IPS-18a (cell line): ENCODE measurements at regions not wholly inside any gene's neighbourhood (a gene's known extent, or its start where the extent isn't known, plus 50 kb on each side); places are given as distances from the start of the nearest gene placed in this dataset.

Source experiments
- H3K27ac ChIP-seq: one replicate; pipeline ENCODE4 v1.5.1; 2013; ENCODE audit warnings: low read length
- H3K27me3 ChIP-seq: one replicate; pipeline ENCODE4 v1.6.1; 2013; ENCODE audit warnings: mild to moderate bottlenecking, low read length; ENCODE audit not compliant: control insufficient read depth, insufficient read depth
- H3K36me3 ChIP-seq: one replicate; pipeline ENCODE4 v1.6.1; 2013; ENCODE audit warnings: low read depth, low read length; ENCODE audit not compliant: control insufficient read depth
- H3K4me1 ChIP-seq: one replicate; pipeline ENCODE4 v1.6.1; 2013; ENCODE audit warnings: low read depth, low read length; ENCODE audit not compliant: control insufficient read depth
- H3K4me3 ChIP-seq: one replicate; pipeline ENCODE4 v1.5.1; 2013; ENCODE audit warnings: low read length
- H3K9ac ChIP-seq: one replicate; pipeline ENCODE4 v1.6.1; 2013; ENCODE audit warnings: mild to moderate bottlenecking, low read length, moderate library complexity
- H3K9me3 ChIP-seq: one replicate; pipeline ENCODE4 v1.6.1; 2013; ENCODE audit warnings: low read depth, low read length; ENCODE audit not compliant: control insufficient read depth

- Histone ChIP-seq H3K4me1 (peaks cover under 1% of the 10 kb centered on the region), H3K9ac (no peak overlapping the region), H3K36me3 (no peaks in the 10 kb centered on the region), H3K27me3 (no peaks in the 10 kb centered on the region), H3K4me3 (no peak overlapping the region), H3K9me3 (no peaks in the 10 kb centered on the region), H3K27ac (no peak overlapping the region)
Measured at GRCh38 chr1:199122085-199122484, 483.2 kb downstream of the PTPRC start.

DNA sequence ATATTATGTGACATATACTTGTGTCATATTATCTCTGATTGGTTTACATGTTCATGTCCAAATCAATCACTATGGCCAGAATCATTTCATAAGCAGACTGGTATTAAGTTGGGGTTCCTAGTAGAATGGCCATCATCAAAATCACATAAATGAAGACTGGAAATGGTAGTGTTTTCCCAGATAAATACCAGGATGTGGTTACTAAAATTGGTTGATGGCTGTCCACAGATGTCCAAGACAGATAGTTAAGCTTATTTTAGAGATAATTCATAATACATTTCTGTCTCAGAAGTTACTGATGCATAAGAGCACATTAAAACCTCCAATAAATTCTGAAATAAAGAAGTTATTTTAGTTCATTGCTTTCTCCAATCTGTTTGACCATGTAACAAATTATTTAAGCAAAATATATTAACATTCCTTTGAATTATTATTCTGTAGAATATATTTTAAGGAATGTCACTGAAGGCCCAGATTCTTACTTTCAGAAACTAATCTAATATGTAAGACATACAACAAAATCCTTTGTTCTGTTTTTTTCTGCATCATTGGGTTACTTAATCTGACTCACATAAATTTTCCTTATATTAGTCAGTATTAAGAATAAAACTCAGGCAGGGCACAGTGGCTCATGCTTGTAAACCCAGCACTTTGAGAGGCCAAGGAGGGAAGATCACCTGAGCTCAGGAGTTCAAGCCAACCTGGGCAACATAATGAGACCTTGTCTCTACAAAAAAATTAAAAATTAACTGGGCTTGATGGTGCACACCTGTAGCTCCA, 483.9 kb downstream of the PTPRC start:
- Histone ChIP-seq H3K9me3 (no peaks in the 10 kb centered on the region), H3K27ac (no peak overlapping the region), H3K4me1 (no peaks in the 10 kb centered on the region), H3K27me3 (no peaks in the 10 kb centered on the region), H3K9ac (no peak overlapping the region), H3K36me3 (no peaks in the 10 kb centered on the region), H3K4me3 (no peak overlapping the region)

- Histone ChIP-seq H3K9ac (no peak overlapping the region), H3K36me3 (no peaks in the 10 kb centered on the region), H3K9me3 (no peaks in the 10 kb centered on the region), H3K4me1 (no peaks in the 10 kb centered on the region), H3K27ac (no peak overlapping the region), H3K4me3 (no peak overlapping the region), H3K27me3 (no peaks in the 10 kb centered on the region)
Measured at GRCh38 chr1:199123615-199124014, 484.8 kb downstream of the PTPRC start.

DNA sequence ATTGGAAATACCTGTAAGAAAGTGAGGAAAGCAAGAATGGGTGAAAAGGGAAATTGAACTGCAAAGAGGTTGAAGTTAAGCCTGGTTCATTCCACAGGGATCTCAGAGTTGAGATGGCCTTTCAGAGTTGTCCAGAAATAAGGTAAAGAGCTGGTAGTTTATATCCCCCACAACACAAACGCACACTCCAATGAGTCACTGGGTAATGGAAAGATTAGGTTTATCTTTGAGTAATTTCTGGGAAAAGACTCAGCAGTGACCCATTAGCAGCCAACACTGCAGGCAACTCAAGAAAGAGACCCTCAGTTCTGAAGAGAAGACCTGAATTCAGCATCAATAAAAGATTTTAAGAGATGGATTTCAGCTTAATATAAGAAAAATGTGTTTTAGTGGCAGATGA, 485.5 kb downstream of the PTPRC start:
- H3K4me1 ChIP-seq, result no peaks in the 10 kb centered on the region
- no peaks in the 10 kb centered on the region for H3K27me3 ChIP-seq
- H3K27ac ChIP-seq, result no peak overlapping the region
- H3K9ac ChIP-seq, result no peak overlapping the region
- H3K9me3 ChIP-seq, result no peaks in the 10 kb centered on the region
- no peaks in the 10 kb centered on the region for H3K36me3 ChIP-seq
- H3K4me3 ChIP-seq, result no peak overlapping the region

GRCh38 chr1:199129247-199129646, 490.4 kb downstream of the PTPRC start:
- Histone ChIP-seq H3K36me3 (no peaks in the 10 kb centered on the region), H3K27me3 (no peaks in the 10 kb centered on the region), H3K9me3 (no peaks in the 10 kb centered on the region)

GRCh38 chr1:199132006-199132405, 493.2 kb downstream of the PTPRC start:
- H3K36me3 ChIP-seq, result no peaks in the 10 kb centered on the region
- H3K27me3 ChIP-seq, result no peaks in the 10 kb centered on the region
- no peak overlapping the region for H3K9ac ChIP-seq
- no peak overlapping the region for H3K4me3 ChIP-seq
- H3K4me1 ChIP-seq, result no peaks in the 10 kb centered on the region
- no peaks in the 10 kb centered on the region for H3K9me3 ChIP-seq
- H3K27ac ChIP-seq, result no peak overlapping the region

More at GRCh38 chr1:199129247-199129646, 490.4 kb downstream of the PTPRC start:
- H3K9ac ChIP-seq, result no peak overlapping the region
- H3K4me3 ChIP-seq, result no peak overlapping the region
- no peak overlapping the region for H3K27ac ChIP-seq
- no peaks in the 10 kb centered on the region for H3K4me1 ChIP-seq

- H3K9ac ChIP-seq, result no peak overlapping the region
- H3K4me3 ChIP-seq, result no peak overlapping the region
- H3K27me3 ChIP-seq, result no peaks in the 10 kb centered on the region
- H3K27ac ChIP-seq, result no peak overlapping the region
- no peaks in the 10 kb centered on the region for H3K9me3 ChIP-seq
- no peaks in the 10 kb centered on the region for H3K36me3 ChIP-seq
- H3K4me1 ChIP-seq, result no peaks in the 10 kb centered on the region
Measured at GRCh38 chr1:199135901-199136300, 497.1 kb downstream of the PTPRC start.

DNA sequence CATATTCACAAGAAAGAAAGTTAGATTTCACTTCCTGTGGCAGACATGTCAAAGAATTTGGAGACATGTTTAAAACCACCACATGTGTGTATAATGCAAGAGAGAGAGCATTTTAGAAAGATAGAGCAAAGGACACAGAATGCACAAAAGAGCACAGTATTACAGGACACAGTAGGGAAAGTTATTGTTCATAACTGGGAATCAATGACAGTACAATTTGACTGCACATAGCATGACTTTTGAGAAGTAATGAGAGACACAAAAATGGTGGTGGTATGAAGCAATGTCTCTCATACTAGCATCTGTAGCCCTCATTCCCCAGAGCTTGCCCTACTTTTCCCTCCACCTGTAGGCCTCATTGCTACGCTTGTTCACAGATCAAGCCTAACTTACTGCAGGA, 499.2 kb downstream of the PTPRC start:
- no peak overlapping the region for H3K27ac ChIP-seq
- no peaks in the 10 kb centered on the region for H3K4me1 ChIP-seq
- H3K9ac ChIP-seq, result no peak overlapping the region
- H3K9me3 ChIP-seq, result no peaks in the 10 kb centered on the region
- no peak overlapping the region for H3K4me3 ChIP-seq
- no peaks in the 10 kb centered on the region for H3K27me3 ChIP-seq
- no peaks in the 10 kb centered on the region for H3K36me3 ChIP-seq

DNA sequence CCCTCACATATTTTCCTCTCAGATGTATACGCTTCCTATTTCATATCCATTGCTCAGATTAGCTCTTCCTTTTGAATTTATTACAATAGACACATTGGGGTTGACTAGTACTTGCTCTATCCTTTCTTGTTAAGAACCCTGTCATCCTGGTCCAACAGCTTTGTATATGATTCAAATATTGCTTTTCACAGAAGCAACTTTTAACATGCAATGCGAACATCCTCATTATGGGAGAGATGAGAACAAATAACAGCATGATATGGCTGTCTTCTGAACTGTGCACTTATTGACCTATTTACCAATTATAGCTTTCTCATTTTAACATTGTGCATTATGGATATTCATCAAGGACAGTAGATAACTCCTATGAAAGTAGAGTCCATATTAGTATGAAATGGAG, 510.8 kb downstream of the PTPRC start:
- H3K27ac ChIP-seq, result no peak overlapping the region
- no peak overlapping the region for H3K9ac ChIP-seq
- H3K9me3 ChIP-seq, result no peaks in the 10 kb centered on the region
- no peaks in the 10 kb centered on the region for H3K27me3 ChIP-seq
- H3K4me1 ChIP-seq, result peaks cover 16% of the 10 kb centered on the region
- H3K36me3 ChIP-seq, result no peaks in the 10 kb centered on the region
- H3K4me3 ChIP-seq, result no peak overlapping the region

- H3K27ac ChIP-seq, result no peak overlapping the region
- no peak overlapping the region for H3K4me3 ChIP-seq
- no peaks in the 10 kb centered on the region for H3K9me3 ChIP-seq
- H3K27me3 ChIP-seq, result no peaks in the 10 kb centered on the region
- peaks cover 18% of the 10 kb centered on the region for H3K4me1 ChIP-seq
- no peaks in the 10 kb centered on the region for H3K36me3 ChIP-seq
- H3K9ac ChIP-seq, result no peak overlapping the region
Measured at GRCh38 chr1:199150756-199151155, 511.9 kb downstream of the PTPRC start.

GRCh38 chr1:199151634-199152425, 513.0 kb downstream of the PTPRC start:
- Histone ChIP-seq H3K9ac (no peak overlapping the region), H3K36me3 (no peaks in the 10 kb centered on the region), H3K9me3 (no peaks in the 10 kb centered on the region), H3K4me3 (no peak overlapping the region), H3K27ac (no peak overlapping the region), H3K4me1 (peaks cover 20% of the 10 kb centered on the region), H3K27me3 (no peaks in the 10 kb centered on the region)

DNA sequence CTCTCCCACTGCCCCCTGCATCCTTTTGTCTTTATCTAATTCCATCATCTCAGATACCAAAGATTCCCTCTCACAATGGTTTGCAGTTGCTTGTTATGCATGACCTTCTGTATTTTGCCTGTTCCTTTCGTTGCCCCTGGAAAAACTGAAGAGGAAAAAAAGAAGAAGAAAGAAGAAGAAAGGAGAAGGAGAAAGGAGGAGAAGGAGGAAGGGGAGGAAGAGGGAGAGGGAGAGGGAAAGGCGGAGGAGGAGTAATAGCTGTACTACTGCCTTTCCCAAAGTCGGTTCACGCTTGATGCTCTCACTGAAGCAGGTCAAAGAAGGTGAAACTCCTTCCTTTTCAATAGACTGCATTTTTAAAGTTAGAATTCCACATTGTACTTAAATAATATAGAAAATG, 513.8 kb downstream of the PTPRC start:
- Histone ChIP-seq H3K4me3 (no peak overlapping the region), H3K27ac (no peak overlapping the region), H3K36me3 (no peaks in the 10 kb centered on the region), H3K9ac (no peak overlapping the region), H3K4me1 (peaks cover 20% of the 10 kb centered on the region), H3K27me3 (no peaks in the 10 kb centered on the region), H3K9me3 (no peaks in the 10 kb centered on the region)
